ENCODE measurements at regions not wholly inside any gene's neighbourhood (a gene's known extent, or its start where the extent isn't known, plus 50 kb on each side); places are given as distances from the start of the nearest gene placed in this dataset.

DNA sequence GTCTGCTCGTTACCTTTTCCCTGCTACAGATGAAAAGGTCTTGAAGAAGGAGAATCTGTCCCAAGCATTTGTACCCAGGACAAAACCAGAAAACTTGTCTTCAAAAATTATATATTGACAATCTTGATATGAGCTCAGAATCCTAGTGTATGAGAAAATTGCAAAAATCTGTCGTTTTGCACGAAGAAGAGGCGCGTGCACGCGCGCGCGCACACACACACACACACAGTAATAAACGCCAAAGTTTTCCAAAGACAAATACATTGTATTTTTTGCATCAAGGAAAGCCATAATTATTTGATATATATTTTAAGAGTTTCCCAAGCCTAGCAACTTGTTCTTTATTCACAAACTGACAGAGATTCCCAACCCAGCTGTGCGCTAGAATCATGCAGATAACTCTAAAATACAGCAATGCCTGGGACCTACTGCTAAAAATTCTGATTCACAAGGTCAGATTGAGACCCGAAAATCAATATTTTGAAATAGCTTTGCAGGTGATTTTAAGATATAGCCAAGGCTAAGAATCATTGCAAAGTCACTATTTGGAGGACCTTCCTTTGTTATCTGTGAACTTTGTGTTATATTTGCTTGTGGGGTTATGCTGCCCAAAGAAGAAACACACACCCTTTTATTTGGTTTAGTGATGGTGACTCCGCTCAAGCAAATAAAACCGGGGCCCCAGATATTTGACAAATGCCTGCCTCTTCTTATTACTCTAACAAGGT, 1287.7 kb upstream of the CDH6 start:
- no peak for DNase-seq

DNA sequence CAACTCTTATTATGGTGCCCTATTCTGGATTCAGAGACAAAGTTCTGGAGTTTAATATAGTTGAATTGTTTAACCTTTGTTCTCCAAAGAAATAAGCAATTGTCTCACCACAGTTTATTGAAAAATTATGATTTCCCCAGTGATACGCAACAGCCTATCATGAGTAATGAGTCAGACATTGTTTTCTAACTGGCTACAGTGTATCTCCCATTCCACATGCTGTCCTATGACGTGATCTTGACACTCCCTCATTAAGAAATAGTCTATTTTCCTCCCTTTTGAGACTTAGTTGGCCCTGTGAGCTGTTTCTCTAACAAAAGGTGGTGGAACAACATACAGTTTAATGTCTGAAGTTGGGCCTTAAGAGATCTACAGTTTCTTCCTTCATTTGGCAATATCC, 1290.6 kb upstream of the CDH6 start:
- DNase-seq, result no peak

DNA sequence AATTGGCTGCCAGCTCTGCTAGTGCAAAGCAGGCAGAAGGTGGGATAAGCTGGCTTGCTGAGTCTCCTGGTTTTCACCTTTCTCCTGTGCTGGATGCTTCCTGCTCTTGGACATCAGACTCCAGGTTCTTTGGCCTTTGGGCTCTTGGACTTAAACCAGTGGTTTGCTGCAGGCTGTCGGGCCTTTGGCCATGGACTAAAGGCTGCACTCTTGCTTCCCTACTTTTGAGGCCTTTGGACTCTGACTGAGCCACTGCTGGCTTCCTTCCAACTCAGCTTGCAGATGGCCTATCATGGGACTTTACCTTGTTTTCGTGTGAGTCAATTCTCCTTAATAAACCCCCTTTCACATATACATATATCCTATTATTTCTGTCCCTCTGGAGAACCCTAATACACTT, 1293.9 kb upstream of the CDH6 start:
- DNase-seq, result no peak

DNA sequence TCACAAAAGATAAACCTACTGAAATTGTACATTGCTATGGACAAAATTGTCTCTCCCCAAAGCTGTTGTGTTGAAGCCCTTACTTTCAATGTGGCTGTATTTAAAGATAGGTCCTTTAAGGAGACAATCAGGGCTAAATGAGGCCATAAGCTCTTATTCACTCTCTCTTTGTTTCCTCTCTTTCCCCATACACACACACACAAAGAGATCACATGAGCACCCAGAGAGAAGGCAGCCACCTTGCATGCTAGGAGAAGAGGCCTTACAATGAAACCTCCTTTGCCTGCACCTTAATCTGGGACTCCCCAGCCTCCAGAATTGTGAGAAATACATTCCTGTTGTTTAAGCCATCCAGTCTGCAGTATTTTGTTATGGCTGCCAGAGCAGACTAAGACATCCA, 1295.6 kb upstream of the CDH6 start:
- DNase-seq, result no peak

DNA sequence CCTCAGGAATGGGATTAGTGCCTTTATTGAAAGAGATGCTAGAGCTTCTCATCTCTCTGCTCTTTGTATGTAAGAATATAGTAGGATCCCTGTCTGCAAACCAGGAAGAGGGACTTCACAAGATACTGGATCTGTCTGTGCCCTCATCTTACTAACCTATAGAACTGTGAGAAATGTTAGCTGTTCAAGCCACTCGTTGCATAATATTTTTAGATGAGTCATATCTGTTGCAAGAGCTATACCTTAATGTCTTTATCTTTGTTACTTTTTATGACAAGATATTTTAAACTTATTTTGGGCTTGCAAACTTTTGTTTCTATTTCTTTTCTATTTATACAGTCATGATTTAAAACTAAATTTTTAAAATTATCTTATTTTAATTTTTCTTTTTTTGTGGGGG, 1296.8 kb upstream of the CDH6 start:
- no peak for DNase-seq

DNA sequence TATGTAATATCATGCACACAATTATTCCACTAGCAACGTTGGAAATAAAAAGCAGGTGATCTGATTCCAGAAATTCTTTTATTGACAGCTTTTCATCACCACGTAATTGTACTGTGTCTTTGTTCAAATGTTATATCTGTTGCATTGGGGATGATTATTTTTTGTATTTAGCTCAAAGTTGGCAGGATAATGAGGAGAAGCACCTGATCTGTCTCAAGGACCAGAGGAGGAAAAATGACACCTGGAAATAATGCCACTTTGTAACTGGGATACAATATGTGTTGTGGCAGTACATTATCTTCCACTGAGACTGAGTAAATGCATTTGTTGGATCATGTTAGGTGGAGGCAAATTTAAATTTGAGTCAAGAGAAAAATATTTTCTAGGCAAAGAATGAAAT, 1298.8 kb upstream of the CDH6 start:
- no peak for DNase-seq

DNA sequence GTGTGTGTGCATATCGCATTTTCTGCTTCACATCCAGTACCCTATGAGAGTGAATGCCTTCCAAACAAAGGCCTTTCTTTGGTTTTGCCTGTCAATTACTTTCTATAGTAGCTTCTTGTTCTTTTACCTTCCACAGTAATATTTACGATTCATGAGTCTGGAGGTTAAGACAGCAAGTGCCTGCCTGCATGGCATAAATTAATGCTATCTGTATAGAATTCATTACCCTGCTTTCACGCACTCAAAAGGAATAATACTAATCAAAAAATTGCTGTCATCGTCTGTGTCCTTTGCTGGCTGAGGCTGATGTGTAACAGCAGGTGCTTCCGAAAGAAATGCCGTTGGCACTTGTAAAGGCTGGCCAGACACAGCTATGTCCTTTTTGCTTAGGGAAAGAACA, 1304.4 kb upstream of the CDH6 start:
- DNase-seq, result no peak

DNA sequence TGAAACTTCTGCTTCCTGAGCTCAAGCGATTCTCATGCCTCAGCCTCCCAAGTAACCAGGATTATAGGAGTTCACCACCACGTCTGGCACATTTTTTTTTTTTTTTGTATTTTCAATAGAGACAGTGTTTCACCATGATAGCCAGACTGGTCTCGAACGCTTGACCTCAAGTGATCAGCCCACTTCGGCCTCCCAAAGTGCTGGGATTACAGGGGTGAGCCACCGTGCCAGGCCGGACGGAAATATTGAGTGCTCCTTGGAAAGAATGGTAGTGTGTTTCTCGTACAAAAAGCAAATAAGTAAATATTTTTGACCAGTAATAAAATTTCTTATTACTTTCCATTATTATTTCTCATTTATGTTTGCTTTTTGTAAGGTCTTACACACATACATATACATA, 1307.9 kb upstream of the CDH6 start:
- no peak for DNase-seq

DNA sequence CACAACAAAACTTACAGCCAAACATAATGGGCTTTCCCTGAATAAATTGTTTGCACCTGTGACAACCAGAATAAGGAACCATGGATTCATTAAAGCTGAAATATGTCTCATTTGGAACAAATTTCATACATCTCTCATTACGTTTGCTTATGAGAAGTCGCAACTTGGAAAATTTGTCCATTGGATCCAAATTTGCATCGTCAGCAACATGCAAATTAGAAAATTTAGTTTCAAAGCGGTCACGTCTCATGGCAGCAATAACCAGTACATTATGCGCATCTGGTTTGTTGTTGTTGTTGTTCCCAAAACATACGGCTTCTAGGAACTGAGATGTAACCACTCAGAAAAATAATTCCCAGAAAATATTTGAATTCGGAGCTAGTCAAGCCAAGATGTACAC, 1311.5 kb upstream of the CDH6 start:
- no peak for DNase-seq

DNA sequence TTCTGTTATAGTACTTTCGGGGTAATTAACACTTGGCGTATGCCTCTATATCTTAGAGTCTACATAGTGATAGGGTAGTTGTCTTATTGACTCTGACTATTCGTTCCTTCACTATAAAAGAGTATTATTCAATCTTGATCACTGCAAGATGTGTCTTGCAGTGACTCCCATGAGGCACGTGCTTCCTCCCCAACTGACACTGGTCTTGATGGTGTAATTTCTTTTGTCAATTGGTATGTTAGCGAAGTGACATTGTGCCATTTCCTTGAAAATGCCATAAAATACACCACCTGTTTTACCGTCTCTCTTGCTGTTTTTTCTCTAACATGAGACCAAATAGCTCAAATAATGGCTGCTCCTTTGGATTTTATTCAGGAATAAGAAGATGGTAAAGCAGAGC, 1314.1 kb upstream of the CDH6 start:
- no peak for DNase-seq

DNA sequence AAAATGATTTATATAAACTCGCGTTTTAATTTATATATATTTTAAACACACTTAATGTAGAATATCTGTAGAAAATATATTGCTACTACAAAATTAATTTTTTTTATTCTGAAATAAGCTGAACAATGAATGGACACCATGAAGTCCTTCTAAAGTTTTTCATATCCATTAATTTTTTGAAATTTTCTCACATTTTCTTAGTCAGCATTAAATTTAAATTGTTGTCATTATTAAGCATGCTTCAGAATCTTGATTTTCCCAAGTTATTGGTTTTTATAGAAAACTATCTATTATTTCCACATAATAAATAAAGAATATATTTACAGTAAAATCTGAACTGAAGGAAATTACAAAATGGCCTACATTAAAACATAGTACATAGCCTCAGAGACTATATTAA, 1314.9 kb upstream of the CDH6 start:
- DNase-seq, result no peak

DNA sequence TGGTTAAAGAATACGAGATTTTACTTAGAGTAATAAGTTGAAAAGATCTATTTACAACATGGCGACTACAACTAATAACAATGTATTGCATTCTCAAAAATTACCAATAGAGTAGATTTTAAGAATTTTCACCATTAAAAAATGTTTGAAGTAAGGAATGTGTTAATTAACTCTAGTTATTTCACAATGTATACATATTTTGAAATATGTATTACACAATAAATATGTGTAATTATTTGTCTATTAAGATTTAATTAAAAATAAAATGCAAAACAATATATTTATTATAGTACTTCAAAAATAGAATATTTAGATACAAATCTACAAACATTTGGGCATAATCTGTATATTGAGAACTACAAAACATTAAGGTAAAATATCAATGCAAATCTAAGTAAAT, 1326.3 kb upstream of the CDH6 start:
- DNase-seq, result no peak

DNA sequence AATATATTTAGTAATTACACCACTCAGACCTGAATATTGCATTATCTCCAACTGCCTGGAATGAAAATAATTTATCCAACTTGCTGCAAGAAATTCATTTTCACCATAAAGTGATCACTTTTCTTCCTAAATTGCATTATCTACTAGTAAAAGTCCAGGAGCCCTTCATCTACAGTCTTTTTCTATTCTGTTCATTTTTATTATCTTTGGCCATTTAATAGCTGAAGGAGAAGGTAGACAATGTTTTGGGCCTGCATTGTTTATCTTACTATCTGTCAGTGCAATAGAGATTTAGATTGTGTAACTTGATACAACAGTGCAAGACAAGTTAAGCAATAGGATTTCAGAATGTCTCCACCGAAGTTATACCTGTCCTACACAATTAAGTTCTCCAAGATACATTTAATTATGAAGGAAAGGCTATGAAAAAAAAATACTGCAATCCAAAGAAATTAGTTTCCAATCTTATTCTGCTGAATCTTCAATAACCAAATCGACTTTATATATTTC, 1339.7 kb upstream of the CDH6 start:
- no peak for DNase-seq

DNA sequence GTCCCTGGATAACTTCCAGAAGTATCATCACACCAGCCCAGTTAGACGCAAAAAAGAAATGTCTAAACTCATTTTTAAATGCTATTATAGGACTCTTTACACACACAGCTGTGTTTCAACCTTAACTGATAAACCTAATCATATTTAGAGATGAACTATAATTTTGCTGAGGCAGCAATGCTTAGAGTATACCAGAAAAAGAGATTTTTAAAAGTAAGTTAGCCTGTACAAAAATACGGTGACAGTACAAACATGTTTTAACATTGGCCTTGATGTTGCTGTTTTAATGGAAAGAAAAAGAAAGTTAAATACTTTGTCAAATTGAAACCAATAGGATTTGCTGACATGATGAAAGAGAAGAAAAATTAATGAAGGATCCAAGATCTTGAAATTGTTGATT, 1341.2 kb upstream of the CDH6 start:
- DNase-seq, result no peak

DNA sequence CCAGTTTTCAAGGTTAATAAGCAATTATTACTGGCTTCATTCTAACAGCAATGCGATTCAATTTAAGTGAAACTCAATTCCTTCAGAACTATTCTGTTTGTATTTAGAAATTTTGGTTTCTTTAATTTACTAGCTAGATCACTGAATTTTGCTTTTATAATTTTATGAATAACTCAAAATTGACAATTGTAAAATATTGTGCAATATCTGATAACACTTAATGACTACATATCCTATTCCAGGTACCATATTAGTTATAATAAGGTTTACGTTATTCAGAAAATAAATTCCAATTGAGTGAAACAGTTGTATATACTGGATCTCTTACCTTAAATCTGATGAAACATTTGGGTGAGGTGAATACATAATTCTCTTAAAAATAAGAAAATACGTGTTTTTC, 1348.3 kb upstream of the CDH6 start:
- DNase-seq, result no peak

DNA sequence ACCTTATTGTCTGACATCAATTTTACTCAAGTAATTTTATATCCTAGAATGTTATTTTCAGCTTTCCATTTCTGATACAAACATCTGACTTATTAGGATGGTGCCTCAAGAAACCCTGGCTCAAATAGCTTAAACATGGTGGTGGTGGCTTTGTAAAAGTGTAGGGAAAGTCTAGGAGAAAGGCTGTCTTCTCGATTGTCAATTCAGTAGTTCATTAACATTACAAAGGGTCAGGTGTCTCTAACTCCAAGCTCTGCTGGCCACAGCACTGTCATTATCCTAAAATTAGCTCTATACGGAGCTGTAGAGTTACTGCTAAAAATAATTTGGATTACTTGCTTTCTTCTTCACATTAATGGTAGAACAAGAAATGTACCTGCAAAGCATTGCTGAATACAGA, 1360.1 kb upstream of the CDH6 start:
- no peak for DNase-seq

DNA sequence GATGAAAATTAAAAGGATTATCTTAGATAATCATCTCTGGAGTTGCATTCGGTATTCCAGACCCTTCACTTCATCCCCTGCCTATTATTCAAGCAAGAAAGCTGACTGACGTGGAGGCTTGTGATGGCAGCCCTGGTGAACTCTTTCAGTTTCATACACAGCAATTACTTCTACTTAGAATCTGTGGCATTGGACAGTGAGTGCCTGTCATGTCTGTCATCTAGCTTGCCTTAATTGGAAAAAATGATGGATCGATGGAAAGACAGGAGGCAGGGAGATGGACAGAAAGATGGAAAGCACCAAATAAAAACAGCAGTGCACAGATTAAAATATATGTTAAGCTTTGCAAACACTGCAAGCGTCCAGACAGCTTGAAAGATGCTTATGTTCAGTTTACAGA, 1371.0 kb upstream of the CDH6 start:
- DNase-seq, result no peak

DNA sequence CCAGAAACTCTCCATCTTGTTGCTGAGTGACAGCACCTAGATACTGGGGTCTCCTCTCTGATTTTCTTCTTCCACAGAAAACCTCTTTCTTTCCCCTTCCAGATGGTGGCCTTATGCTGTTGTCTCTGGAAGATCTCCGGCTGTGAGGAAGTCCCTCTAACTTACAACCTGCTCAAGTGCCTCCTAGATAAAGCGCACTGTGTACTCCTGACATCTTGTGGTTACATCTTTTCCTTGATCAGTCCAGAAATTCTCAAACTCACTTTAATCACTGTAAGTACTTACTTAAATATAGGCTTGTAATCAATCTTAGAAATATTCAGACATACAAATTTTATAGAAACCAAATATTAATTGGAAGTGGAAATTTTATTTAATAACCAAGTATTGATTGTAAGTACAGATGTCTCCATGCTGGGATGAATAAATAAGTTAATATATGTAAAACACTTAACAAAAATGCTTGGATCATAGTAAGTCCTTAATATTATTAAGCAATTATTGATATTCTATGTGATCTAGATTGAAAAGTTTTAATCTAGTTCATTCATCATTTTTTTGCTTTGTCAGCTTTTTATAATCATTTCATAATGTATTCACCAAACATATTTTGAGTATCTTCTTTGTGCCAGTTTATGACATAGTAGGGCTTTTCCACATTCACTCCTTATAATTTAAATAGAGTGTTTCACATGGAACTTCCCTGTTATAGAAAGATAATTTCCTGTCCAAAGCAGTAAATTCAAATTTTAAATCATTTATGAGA, 1381.4 kb upstream of the CDH6 start:
- no peak for DNase-seq

DNA sequence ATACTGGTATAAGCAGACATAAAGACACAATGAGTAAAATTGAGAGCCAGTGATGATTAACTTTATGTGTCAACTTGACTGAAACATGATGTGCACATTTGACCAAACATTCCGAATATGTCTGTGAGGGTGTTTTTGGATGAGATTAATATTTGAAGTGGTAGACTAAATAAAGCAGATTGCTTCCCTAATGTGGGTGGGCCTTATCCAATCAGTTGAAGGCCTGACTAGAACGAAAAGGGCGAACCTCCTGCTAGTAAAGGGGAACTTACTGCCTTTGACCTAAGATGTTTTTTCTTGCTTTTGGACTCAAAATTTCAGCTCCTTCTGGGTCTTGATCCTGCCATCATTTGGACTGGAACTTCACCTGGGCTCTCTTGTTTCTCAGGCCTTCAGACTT, 1387.7 kb upstream of the CDH6 start:
- DNase-seq, result no peak

DNA sequence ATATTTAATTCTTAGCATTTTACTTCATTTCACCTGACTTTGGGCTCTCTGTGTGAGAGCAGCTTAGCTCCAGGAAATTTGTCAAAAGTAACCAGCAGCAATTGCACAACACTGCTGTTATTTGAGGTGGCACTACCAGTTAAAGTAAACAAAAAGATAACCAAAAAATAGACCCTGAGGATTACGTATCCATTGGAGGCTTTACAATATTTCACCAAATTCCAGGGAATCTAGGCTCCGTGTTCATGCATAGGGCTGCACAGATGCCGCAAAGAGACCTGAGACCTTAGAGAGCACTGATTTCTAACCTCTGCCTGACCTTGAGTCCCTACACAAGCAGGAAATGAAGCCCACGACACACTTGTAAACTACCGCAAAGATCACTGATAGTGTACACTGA, 1392.7 kb upstream of the CDH6 start:
- no peak for DNase-seq

DNA sequence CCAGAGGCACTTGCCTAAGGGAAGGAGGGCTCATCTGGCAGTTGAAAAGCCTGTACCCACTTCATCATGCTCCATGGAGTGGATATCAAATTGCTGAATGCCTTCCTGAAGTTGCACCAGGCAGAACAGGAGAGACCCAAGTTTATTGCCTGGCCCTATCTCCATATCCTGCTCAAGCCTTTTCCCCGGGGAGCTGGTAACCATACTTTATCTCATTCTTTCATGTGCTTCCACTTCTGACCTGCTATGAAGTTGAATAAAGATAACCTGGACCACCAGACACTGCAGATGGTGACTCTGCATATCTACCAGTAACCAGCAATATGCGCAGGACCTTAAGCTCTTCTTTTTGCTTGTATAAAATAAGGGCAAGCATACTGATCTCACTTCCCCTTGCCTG, 1397.5 kb upstream of the CDH6 start:
- no peak for DNase-seq

DNA sequence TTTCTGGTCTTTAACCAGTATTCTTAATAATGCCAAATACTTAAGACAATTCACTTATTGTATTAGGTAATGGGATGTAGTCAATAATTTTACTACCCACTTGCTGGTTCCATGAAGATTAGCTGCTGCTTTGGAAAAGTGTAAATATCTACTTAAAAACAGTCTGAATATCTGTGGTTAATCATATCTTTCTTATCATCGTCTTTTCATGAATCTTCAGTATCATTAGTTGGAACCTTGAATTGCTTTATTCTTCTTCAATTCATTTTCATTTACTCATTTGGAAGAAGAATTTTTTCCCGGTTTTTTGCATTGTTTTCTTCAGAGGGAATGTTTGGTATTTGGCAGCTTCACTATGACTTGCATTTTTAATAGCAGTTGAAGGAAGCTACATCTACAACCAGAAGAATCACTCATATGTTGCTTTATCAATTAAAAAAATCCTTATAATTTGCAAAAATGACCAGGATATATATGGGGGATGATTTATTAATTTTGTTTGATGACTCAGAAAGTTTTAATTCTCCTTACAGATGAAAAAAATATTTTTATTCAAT, 1398.3 kb upstream of the CDH6 start:
- DNase-seq, result no peak

DNA sequence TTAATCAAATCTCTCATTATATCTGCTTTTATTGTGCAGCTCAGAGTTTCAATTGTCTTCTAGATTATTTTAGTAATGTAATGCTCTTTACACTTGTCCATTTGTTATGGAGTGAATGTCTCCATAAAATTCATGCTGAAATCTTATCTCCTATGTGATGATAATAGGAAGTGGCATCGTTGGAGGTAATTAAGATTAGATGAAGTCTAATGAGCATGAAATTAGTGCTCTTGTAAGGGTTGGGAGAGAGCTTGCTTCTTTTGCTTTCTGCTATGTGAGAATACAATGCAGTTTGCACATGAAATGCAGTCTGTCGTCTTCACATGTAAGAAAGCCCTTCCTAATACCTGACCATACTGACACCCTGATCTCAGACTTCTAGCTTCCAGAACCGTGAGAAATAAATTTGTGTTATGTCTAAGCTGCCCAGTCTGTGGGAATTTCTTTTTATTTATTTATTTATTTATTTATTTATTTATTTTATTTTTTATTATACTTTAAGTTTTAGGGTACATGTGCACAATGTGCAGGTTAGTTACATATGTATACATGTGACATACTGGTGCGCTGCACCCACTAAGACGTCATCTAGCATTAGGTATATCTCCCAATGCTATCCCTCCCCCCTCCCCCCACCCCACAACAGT, 1399.2 kb upstream of the CDH6 start:
- no peak for DNase-seq

DNA sequence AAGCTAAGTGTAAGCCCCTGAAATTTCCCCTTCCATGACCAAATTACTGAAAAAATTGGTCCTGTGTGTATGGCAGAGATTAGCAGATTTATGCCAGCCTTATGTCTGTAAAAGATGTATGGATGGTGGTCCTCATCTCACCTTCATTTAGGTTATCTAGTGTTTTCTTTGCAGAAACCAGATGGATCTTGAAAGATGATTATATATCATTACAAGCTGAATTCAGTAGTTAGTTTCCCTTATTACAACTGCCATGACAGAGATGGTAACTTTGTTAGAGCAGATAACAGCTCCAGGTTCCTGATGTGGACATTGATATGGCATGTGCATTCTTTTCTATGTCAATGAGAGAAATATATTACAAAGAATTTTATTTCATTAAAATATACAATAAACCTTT, 1403.2 kb upstream of the CDH6 start:
- DNase-seq, result no peak
